DOHH2 (cell line): ENCODE measurements at regions not wholly inside any gene's neighbourhood (a gene's known extent, or its start where the extent isn't known, plus 50 kb on each side); places are given as distances from the start of the nearest gene placed in this dataset.
"Not testable (repeated sequence)": the region's sequence is repeated elsewhere in the genome, so short reads cannot be mapped to it uniquely, and the experiment has no call there.

Experiments
- H3F3A ChIP-seq: fragments of 200-600 bp; sonication (generic), shearing (Covaris generic); 2 replicates; pipeline ENCODE4 v1.6.0; 2016; ENCODE audit warnings: antibody characterized with exemption, mild to moderate bottlenecking; ENCODE audit not compliant: control insufficient read depth, insufficient read depth
- H3K27ac ChIP-seq: fragments of 200-600 bp; sonication (generic); 2 replicates; pipeline ENCODE4 v1.5.1; 2014; ENCODE audit warnings: low read depth, mild to moderate bottlenecking, low read length, moderate library complexity
- H3K27me3 ChIP-seq: fragments of 200-600 bp; sonication (generic); 2 replicates; pipeline ENCODE4 v1.6.1; 2014; ENCODE audit warnings: mild to moderate bottlenecking, low read length, mixed read lengths; ENCODE audit not compliant: control insufficient read depth
- H3K36me3 ChIP-seq: fragments of 200-600 bp; sonication (generic); 2 replicates; pipeline ENCODE4 v1.6.1; 2014; ENCODE audit warnings: mild to moderate bottlenecking, low read length, moderate library complexity, mixed read lengths; ENCODE audit not compliant: control insufficient read depth
- H3K4me1 ChIP-seq: fragments of 200-600 bp; sonication (generic); 2 replicates; pipeline ENCODE4 v1.6.1; 2014; ENCODE audit warnings: mild to moderate bottlenecking, low read length, mixed read lengths; ENCODE audit not compliant: control insufficient read depth
- H3K4me2 ChIP-seq: fragments of 200-600 bp; sonication (generic); 2 replicates; pipeline ENCODE4 v1.6.0; 2014; ENCODE audit warnings: mild to moderate bottlenecking, low read length, moderate library complexity
- H3K4me3 ChIP-seq: fragments of 200-600 bp; sonication (generic); 2 replicates; pipeline ENCODE4 v1.5.1; 2014; ENCODE audit warnings: mild to moderate bottlenecking, low read length, mixed read lengths
- H3K79me2 ChIP-seq: fragments of 200-600 bp; sonication (generic); 2 replicates; pipeline ENCODE4 v1.6.1; 2014; ENCODE audit warnings: mild to moderate bottlenecking, low read length, mixed read lengths; ENCODE audit not compliant: control insufficient read depth
- H3K9me2 ChIP-seq: fragments of 200-600 bp; sonication (generic); replicated peaks from 2 replicates; pipeline ENCODE4 v1.6.1; 2014; ENCODE audit warnings: mild to moderate bottlenecking, low read length, mixed read lengths; ENCODE audit not compliant: control insufficient read depth
- H3K9me3 ChIP-seq: fragments of 200-600 bp; sonication (generic); 2 replicates; pipeline ENCODE4 v1.6.1; 2014; ENCODE audit warnings: antibody characterized with exemption, low read length, mixed read lengths; ENCODE audit not compliant: control insufficient read depth, insufficient read depth
- H4K20me1 ChIP-seq: fragments of 200-600 bp; sonication (generic); 2 replicates; pipeline ENCODE4 v1.6.0; 2014; ENCODE audit warnings: low read depth, mild to moderate bottlenecking, antibody characterized with exemption, low read length, moderate library complexity; ENCODE audit not compliant: control insufficient read depth, insufficient read depth
- EZH2phosphoT487 ChIP-seq: fragments of 200-600 bp; sonication (generic); IDR thresholded peaks from 2 replicates; pipeline ENCODE4 v1.6.1; 2017; ENCODE audit warnings: borderline replicate concordance, mild to moderate bottlenecking, antibody characterized with exemption, low read length, moderate library complexity, mixed read lengths
- TF ChIP-seq, protein P1 (sequence below): fragments of 200-600 bp; sonication (generic); IDR thresholded peaks from one replicate; pipeline ENCODE4 v1.5.1; 2014; ENCODE audit warnings: antibody characterized with exemption, mild to moderate bottlenecking, low read depth, low read length; ENCODE audit not compliant: poor library complexity, severe bottlenecking

DNA sequence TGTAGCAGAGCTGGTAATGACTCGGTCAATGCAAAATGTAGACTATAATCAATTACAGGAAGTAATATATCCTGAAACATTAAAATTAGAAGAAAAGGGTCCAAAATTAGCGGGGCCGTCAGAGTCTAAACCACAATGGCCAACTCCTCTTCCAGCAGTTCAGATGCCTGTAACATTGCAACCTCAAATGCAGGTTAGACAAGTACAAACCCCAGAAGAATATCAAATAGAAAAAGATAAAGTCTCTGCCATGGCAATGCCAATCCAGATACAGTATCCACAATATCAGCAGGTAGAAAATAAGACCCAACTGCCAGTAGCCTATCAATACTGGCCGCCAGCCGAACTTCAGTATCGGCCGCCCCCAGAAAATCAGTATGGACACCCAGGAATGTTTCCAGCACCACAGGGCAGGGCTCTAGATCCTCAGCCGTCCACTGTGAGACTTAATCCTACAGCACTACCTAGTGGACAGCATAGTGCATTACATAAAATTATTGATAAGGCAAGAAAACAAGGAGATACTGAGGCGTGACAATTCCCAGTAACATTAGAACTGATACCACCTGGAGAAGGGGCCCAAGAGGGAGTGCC is 158.4 kb downstream of the GPX5 start:
- no peaks in the 10 kb centered on the region for H3F3A ChIP-seq
- no peak overlapping the region for H3K4me2 ChIP-seq
- H3K79me2 ChIP-seq, result no peaks in the 10 kb centered on the region
- H4K20me1 ChIP-seq, result no peaks in the 10 kb centered on the region
- peaks cover 5% of the 10 kb centered on the region for H3K27me3 ChIP-seq
- H3K4me3 ChIP-seq, result no peak overlapping the region
- H3K9me2 ChIP-seq, result no peaks in the 10 kb centered on the region
- H3K4me1 ChIP-seq, result peaks cover 17% of the 10 kb centered on the region
- TF ChIP-seq, protein P1, sequence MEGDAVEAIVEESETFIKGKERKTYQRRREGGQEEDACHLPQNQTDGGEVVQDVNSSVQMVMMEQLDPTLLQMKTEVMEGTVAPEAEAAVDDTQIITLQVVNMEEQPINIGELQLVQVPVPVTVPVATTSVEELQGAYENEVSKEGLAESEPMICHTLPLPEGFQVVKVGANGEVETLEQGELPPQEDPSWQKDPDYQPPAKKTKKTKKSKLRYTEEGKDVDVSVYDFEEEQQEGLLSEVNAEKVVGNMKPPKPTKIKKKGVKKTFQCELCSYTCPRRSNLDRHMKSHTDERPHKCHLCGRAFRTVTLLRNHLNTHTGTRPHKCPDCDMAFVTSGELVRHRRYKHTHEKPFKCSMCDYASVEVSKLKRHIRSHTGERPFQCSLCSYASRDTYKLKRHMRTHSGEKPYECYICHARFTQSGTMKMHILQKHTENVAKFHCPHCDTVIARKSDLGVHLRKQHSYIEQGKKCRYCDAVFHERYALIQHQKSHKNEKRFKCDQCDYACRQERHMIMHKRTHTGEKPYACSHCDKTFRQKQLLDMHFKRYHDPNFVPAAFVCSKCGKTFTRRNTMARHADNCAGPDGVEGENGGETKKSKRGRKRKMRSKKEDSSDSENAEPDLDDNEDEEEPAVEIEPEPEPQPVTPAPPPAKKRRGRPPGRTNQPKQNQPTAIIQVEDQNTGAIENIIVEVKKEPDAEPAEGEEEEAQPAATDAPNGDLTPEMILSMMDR, result peak; percentile 62
- no peak for TF ChIP-seq EZH2phosphoT487
- H3K36me3 ChIP-seq, result no peaks in the 10 kb centered on the region
- H3K9me3 ChIP-seq, result no peaks in the 10 kb centered on the region
- H3K27ac ChIP-seq, result no peak overlapping the region

DNA sequence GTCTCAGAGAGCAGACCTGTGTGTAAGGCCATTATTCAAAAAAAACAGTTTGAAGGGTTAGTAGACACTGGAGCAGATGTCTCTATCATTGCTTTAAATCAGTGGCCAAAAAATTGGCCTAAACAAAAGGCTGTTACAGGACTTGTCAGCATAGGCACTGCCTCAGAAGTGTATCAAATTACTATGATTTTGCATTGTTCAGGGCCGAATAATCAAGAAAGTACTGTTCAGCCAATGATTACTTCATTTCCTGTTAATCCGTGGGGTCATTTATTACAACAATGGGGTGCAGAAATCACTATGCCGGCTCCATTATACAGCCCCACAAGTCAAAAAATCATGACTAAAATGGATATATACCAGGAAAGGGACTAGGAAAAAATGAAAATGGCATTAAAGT is 160.3 kb downstream of the GPX5 start:
- peaks cover 17% of the 10 kb centered on the region for H3K4me1 ChIP-seq
- not testable (repeated sequence) for H3K27me3 ChIP-seq, H3K9me2 ChIP-seq, H3K79me2 ChIP-seq, H3K9me3 ChIP-seq, H3K27ac ChIP-seq, H3F3A ChIP-seq, H4K20me1 ChIP-seq, H3K36me3 ChIP-seq
- peak overlapping the region; percentile 66 for H3K4me2 ChIP-seq
- H3K4me3 ChIP-seq, result peak overlapping the region; percentile 47

DNA sequence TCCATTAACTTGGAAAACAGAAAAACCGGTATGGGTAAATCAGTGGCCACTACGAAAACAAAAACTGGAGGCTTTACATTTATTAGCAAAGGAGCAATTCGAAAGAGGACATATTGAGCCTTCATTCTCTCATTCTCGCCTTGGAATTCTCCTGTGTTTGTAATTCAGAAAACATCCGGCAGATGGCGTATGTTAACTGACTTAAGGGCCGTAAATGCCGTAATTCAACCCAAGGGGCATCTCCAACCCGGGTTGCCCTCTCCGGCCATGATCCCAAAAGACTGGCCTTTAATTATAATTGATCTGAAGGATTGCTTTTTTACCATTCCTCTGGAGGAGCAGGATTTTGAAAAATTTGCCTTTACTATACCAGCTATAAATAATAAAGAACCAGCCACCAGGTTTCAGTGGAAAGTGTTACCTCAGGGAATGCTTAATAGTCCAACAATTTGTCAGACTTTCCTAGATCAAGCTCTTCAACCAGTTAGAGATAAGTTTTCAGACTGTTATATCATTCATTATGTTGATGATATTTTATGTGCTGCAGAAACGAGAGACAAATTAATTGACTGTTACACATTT is 160.9 kb downstream of the GPX5 start:
- peak overlapping the region; percentile 66 for H3K4me2 ChIP-seq
- H3K4me1 ChIP-seq, result peaks cover 17% of the 10 kb centered on the region
- H3K79me2 ChIP-seq, H3K27ac ChIP-seq, H3K27me3 ChIP-seq, H4K20me1 ChIP-seq, H3F3A ChIP-seq, H3K36me3 ChIP-seq, H3K9me2 ChIP-seq, H3K9me3 ChIP-seq: not testable (repeated sequence)
- TF ChIP-seq, protein P1, result peak; percentile 68
- peak overlapping the region; percentile 47 for H3K4me3 ChIP-seq

DNA sequence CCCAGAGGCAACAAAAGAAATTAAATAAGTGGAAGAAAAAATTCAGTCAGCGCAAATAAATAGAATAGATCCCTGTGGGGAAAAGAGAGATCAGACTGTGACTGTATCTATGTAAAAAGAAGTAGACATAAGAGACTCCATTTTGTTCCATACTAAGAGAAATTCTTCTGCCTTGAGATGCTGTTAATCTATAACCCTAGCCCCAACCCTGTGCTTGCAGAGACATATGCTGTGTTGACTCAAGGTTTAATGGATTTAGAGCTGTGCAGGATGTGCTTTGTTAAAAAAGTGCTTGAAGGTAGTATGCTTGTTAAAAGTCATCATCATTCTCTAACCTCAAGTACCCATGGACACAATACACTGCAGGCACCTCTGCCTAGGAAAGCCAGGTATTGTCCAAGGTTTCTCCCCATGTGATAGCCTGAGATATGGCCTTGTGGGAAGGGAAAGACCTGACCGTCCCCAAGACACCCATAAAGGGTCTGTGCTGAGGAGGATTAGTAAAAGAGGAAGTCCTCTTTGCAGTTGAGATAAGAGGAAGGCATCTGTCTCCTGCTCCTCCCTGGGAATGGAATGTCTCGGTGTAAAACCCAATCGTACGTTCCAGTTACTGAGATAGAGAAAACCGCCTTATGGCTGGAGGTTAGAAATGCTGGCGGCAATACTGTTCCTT is 161.8 kb downstream of the GPX5 start:
- H3F3A ChIP-seq, H3K36me3 ChIP-seq, H3K9me3 ChIP-seq, H3K27ac ChIP-seq, H3K79me2 ChIP-seq, H3K9me2 ChIP-seq, H4K20me1 ChIP-seq, H3K4me3 ChIP-seq, H3K27me3 ChIP-seq, H3K4me2 ChIP-seq: not testable (repeated sequence)
- H3K4me1 ChIP-seq, result peaks cover 13% of the 10 kb centered on the region

DNA sequence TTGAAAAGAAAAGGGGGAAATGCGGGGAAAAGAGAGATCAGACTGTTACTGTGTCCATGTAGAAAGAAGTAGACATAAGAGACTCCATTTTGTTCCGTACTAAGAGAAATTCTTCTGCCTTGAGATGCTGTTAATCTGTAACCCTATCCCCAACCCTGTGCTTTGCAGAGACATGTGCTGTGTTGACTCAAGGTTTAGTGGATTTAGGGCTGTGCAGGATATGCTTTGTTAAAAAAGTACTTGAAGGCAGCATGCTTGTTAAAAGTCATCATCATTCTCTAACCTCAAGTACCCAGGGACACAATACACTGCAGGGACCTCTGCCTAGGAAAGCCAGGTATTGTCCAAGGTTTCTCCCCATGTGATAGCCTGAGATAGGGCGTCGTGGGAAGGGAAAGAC is 166.3 kb downstream of the GPX5 start:
- H3K79me2 ChIP-seq, H3K4me1 ChIP-seq, H4K20me1 ChIP-seq, H3F3A ChIP-seq, H3K4me3 ChIP-seq, H3K27ac ChIP-seq, H3K9me2 ChIP-seq, H3K4me2 ChIP-seq, H3K9me3 ChIP-seq, H3K36me3 ChIP-seq: not testable (repeated sequence)
- peaks cover 27% of the 10 kb centered on the region for H3K27me3 ChIP-seq
